HCT116 (cell line): ENCODE measurements at regions not wholly inside any gene's neighbourhood (a gene's known extent, or its start where the extent isn't known, plus 50 kb on each side); places are given as distances from the start of the nearest gene placed in this dataset.

Source experiments
- ATAC-seq: fragments of 200-7000 bp; cut with Tn5 transposase; 2 replicates; pipeline ENCODE4 v1.9.1; 2020; ENCODE audit warnings: mild to moderate bottlenecking, moderate library complexity
- BruUV-seq: library from RNA; stranded (reverse); fragments of 400-500 nt; replicated peaks from 2 replicates; lab custom pipeline; 2021; lab: Mats Ljungman, UMichigan
- CTCF ChIA-PET: fragments of 300-600 bp; sonication (Branson Sonifier 250); formaldehyde crosslinking; loops from one replicate; lab custom pipeline; 2021; ENCODE audit warnings: antibody characterized with exemption; lab: Charles Lee
- POLR2A ChIA-PET: fragments of 300-600, 350-600 bp; sonication (Branson Sonifier 250); formaldehyde crosslinking; loops from one replicate; lab custom pipeline; 2021; ENCODE audit warnings: antibody characterized with exemption; lab: Charles Lee
- RAD21 ChIA-PET, 2 experiments: fragments of 300-600 bp; sonication (Branson Sonifier 250); formaldehyde crosslinking; loops; one replicate each; lab custom pipeline; 2023; ENCODE audit warnings: low total read pairs in 2 of 2; ENCODE audit not compliant: uncharacterized antibody in 2 of 2, unreplicated experiment in 2 of 2, low non-redundant PET in 1 of 2; lab: Charles Lee
- DNase-seq: peaks from one replicate; pipeline ENCODE4 v3.0.0-alpha.2; 2010; ENCODE audit warnings: low read depth, low spot score
- H2AFZ ChIP-seq: fragments of 200-600 bp; shearing (Covaris generic), sonication (generic); 2 replicates; pipeline ENCODE4 v1.6.1; 2017; ENCODE audit warnings: low read depth, mixed run types, mixed read lengths, antibody characterized with exemption, low read length; ENCODE audit not compliant: poor library complexity, severe bottlenecking
- H3K27ac ChIP-seq: 2 replicates; pipeline ENCODE4 v1.5.1; 2012; ENCODE audit warnings: low read depth, low read length
- H3K27me3 ChIP-seq: fragments of 200-600 bp; sonication (generic); 2 replicates; pipeline ENCODE4 v1.6.1; 2016; ENCODE audit warnings: mixed run types, low read length, mixed read lengths; ENCODE audit not compliant: insufficient read depth
- H3K36me3 ChIP-seq, 2 experiments: fragments of 200-500 bp in 1 of 2; fragments of 200-600 bp in 1 of 2; sonication (Bioruptor generic) in 1 of 2; sonication (generic) in 1 of 2; 2 replicates each; pipeline versions ENCODE4 v1.5.1 to v1.6.1; 2014 to 2016; ENCODE audit warnings: low read length in 2 of 2, inconsistent platforms in 1 of 2, mixed read lengths in 1 of 2, mixed run types in 1 of 2; ENCODE audit not compliant: insufficient read depth in 2 of 2, control insufficient read depth in 1 of 2
- H3K4me1 ChIP-seq, 2 experiments: fragments of 200-600 bp in 1 of 2; sonication (generic) in 1 of 2; 2 replicates each; pipeline versions ENCODE4 v1.5.1 to v1.6.1; 2012 to 2017; ENCODE audit warnings: low read length in 2 of 2, inconsistent platforms in 1 of 2, mild to moderate bottlenecking in 1 of 2, mixed read lengths in 1 of 2, mixed run types in 1 of 2, moderate library complexity in 1 of 2; ENCODE audit not compliant: insufficient read depth in 2 of 2, control insufficient read depth in 1 of 2
- H3K4me2 ChIP-seq: fragments of 200-600 bp; sonication (generic); 2 replicates; pipeline ENCODE4 v1.6.1; 2017; ENCODE audit warnings: mixed run types, low read length, mixed read lengths
- H3K4me3 ChIP-seq, 2 experiments: fragments of 200-600 bp in 1 of 2; sonication (generic) in 1 of 2; replicated peaks in 1 of 2; 2 replicates each; pipeline ENCODE4 v1.5.1; 2011 to 2016; ENCODE audit warnings: low read length in 2 of 2, control low read depth in 1 of 2, low read depth in 1 of 2, mild to moderate bottlenecking in 1 of 2, mixed read lengths in 1 of 2, mixed run types in 1 of 2
- H3K79me2 ChIP-seq: fragments of 200-600 bp; sonication (generic); 2 replicates; pipeline ENCODE4 v1.6.1; 2017; ENCODE audit warnings: mild to moderate bottlenecking, mixed run types, low read length, moderate library complexity, mixed read lengths; ENCODE audit not compliant: insufficient read depth
- H3K9ac ChIP-seq: fragments of 200-600 bp; sonication (generic); 2 replicates; pipeline ENCODE4 v1.6.1; 2016; ENCODE audit warnings: low read length, mixed read lengths
- H3K9me2 ChIP-seq: fragments of 200-600 bp; sonication (generic), shearing (Covaris generic); 2 replicates; pipeline ENCODE4 v1.6.1; 2017; ENCODE audit warnings: mixed run types, mild to moderate bottlenecking, moderate library complexity; ENCODE audit not compliant: insufficient read depth
- H3K9me3 ChIP-seq, 2 experiments: fragments of 200-500 bp in 1 of 2; fragments of 200-600 bp in 1 of 2; sonication (Bioruptor generic) in 1 of 2; sonication (generic) in 1 of 2; 2 replicates each; pipeline ENCODE4 v1.6.1; 2014 to 2017; ENCODE audit warnings: low read length in 2 of 2, mixed read lengths in 2 of 2, inconsistent platforms in 1 of 2, low read depth in 1 of 2, mild to moderate bottlenecking in 1 of 2, mixed run types in 1 of 2, moderate library complexity in 1 of 2; ENCODE audit not compliant: control insufficient read depth in 1 of 2, insufficient read depth in 1 of 2
- H4K20me1 ChIP-seq: fragments of 200-600 bp; sonication (generic), shearing (Covaris generic); 2 replicates; pipeline ENCODE4 v1.6.1; 2017; ENCODE audit warnings: mixed run types, mild to moderate bottlenecking, moderate library complexity; ENCODE audit not compliant: insufficient read depth
- ATF3 ChIP-seq: IDR thresholded peaks from 2 replicates; pipeline ENCODE4 v1.6.1; 2012
- CBX3 ChIP-seq: IDR thresholded peaks from 2 replicates; pipeline ENCODE4 v1.6.1; 2012; ENCODE audit warnings: low read depth
- CEBPB ChIP-seq: IDR thresholded peaks from 2 replicates; pipeline ENCODE4 v1.6.1; 2012; ENCODE audit warnings: low read depth
- ELF1 ChIP-seq: IDR thresholded peaks from 2 replicates; pipeline ENCODE4 v1.6.1; 2012; ENCODE audit warnings: low read depth, borderline replicate concordance
- EZH2 ChIP-seq: fragments of 200-600 bp; sonication (generic); IDR thresholded peaks from 2 replicates; pipeline ENCODE4 v1.6.1; 2017; ENCODE audit warnings: antibody characterized with exemption, mixed run types
- EZH2phosphoT487 ChIP-seq: fragments of 200-600 bp; IDR thresholded peaks from 2 replicates; pipeline ENCODE4 v1.6.1; 2018; ENCODE audit warnings: antibody characterized with exemption, borderline replicate concordance
- FOSL1 ChIP-seq: IDR thresholded peaks from 2 replicates; pipeline ENCODE4 v1.6.1; 2012; ENCODE audit warnings: low read depth
- POLR2A ChIP-seq: IDR thresholded peaks from 2 replicates; pipeline ENCODE4 v1.7.0; 2011; ENCODE audit warnings: borderline replicate concordance; ENCODE audit not compliant: insufficient read depth, insufficient read length; ENCODE audit errors: extremely low read depth
- POLR2AphosphoS5 ChIP-seq: IDR thresholded peaks from 2 replicates; pipeline ENCODE4 v1.6.1; 2011; ENCODE audit warnings: mild to moderate bottlenecking, low read depth, low read length, moderate library complexity
- RAD21 ChIP-seq: IDR thresholded peaks from 2 replicates; pipeline ENCODE4 v1.6.1; 2012; ENCODE audit warnings: low read depth, mild to moderate bottlenecking
- SP1 ChIP-seq: IDR thresholded peaks from 2 replicates; pipeline ENCODE4 v1.6.1; 2012; ENCODE audit warnings: low read depth
- SRF ChIP-seq: IDR thresholded peaks from 2 replicates; pipeline ENCODE4 v1.6.1; 2012; ENCODE audit warnings: low read depth
- TCF7L2 ChIP-seq: IDR thresholded peaks from 2 replicates; pipeline ENCODE4 v1.7.0; 2011; ENCODE audit warnings: borderline replicate concordance, inconsistent platforms; ENCODE audit not compliant: insufficient read depth, insufficient read length; ENCODE audit errors: extremely low read depth
- YY1 ChIP-seq: IDR thresholded peaks from 2 replicates; pipeline ENCODE4 v1.6.1; 2011; ENCODE audit warnings: low read length, low read depth, moderate library complexity, mild to moderate bottlenecking; ENCODE audit not compliant: insufficient replicate concordance; ENCODE audit errors: extremely low read depth
- ZBTB33 ChIP-seq: IDR thresholded peaks from 2 replicates; pipeline ENCODE4 v1.6.1; 2011; ENCODE audit warnings: mild to moderate bottlenecking, low read length, moderate library complexity; ENCODE audit not compliant: insufficient replicate concordance; ENCODE audit errors: extremely low read depth
- ZFX ChIP-seq: fragments of 450-650 bp; IDR thresholded peaks from 2 replicates; pipeline ENCODE4 v1.6.1; 2017
- ZNF274 ChIP-seq: fragments of 200-500 bp; sonication (Bioruptor generic); IDR thresholded peaks from 2 replicates; pipeline ENCODE4 v1.6.1; 2014; ENCODE audit warnings: mild to moderate bottlenecking, low read depth, low read length, inconsistent platforms
- intact Hi-C: fragments of 100-400 bp; cut with micrococcal nuclease; formaldehyde crosslinking; loops from 2 replicates; pipeline ENCODE4 v1.10.0; 2022
- TF ChIP-seq, protein P1 (sequence below), 3 experiments: fragments of 200-600 bp in 1 of 3; sonication (generic) in 1 of 3; IDR thresholded peaks in 2 of 3; conservative IDR thresholded peaks in 1 of 3; 2 replicates each; pipeline ENCODE4 v1.5.1; 2012 to 2017; ENCODE audit warnings: low read depth in 2 of 3, low read length in 2 of 3, antibody characterized with exemption in 1 of 3, borderline replicate concordance in 1 of 3, control low read depth in 1 of 3, mild to moderate bottlenecking in 1 of 3, mixed read lengths in 1 of 3, mixed run types in 1 of 3, moderate library complexity in 1 of 3; ENCODE audit not compliant: insufficient read depth in 1 of 3

GRCh38 chr2:48817355-48817754 lies 61.8 kb upstream of the LHCGR start:
- DNase-seq, result no peak
- Histone ChIP-seq H3K27ac (no peak overlapping the region), H3K9me2 (no peaks in the 10 kb centered on the region), H3K4me3 (no peak overlapping the region), H3K79me2 (no peaks in the 10 kb centered on the region), H4K20me1 (no peaks in the 10 kb centered on the region), H2AFZ (no peak overlapping the region), H3K9me3 (no peaks in the 10 kb centered on the region), H3K4me1 (no peaks in the 10 kb centered on the region), H3K36me3 (no peaks in the 10 kb centered on the region), H3K9ac (no peak overlapping the region), H3K4me2 (no peak overlapping the region), H3K27me3 (peaks cover 28% of the 10 kb centered on the region)
- no peak for ATAC-seq
- ChIA-PET RAD21 (no interaction called here), POLR2A (no interaction called here), CTCF (no interaction called here)
- no TSS peak for BruUV-seq
- TF ChIP-seq YY1 (no peak), SRF (no peak), ATF3 (no peak), ZBTB33 (no peak), ZFX (no peak), EZH2phosphoT487 (no peak), RAD21 (no peak), EZH2 (no peak), TCF7L2 (no peak), ZNF274 (no peak), SP1 (no peak), POLR2A (no peak), CEBPB (no peak), FOSL1 (no peak), CBX3 (no peak), ELF1 (no peak), POLR2AphosphoS5 (no peak)
- TF ChIP-seq, protein P1, sequence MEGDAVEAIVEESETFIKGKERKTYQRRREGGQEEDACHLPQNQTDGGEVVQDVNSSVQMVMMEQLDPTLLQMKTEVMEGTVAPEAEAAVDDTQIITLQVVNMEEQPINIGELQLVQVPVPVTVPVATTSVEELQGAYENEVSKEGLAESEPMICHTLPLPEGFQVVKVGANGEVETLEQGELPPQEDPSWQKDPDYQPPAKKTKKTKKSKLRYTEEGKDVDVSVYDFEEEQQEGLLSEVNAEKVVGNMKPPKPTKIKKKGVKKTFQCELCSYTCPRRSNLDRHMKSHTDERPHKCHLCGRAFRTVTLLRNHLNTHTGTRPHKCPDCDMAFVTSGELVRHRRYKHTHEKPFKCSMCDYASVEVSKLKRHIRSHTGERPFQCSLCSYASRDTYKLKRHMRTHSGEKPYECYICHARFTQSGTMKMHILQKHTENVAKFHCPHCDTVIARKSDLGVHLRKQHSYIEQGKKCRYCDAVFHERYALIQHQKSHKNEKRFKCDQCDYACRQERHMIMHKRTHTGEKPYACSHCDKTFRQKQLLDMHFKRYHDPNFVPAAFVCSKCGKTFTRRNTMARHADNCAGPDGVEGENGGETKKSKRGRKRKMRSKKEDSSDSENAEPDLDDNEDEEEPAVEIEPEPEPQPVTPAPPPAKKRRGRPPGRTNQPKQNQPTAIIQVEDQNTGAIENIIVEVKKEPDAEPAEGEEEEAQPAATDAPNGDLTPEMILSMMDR (IDR thresholded peaks at IDR 0.05 in 2 of 3, conservative IDR thresholded peaks at IDR 0.05 in 1 of 3; ENCODE audit: borderline replicate concordance in 1 of 3, insufficient read depth in 1 of 3, low read depth in 2 of 3, low read length in 2 of 3), result no peak
- intact Hi-C loops, result no loop called here
